ENCODE measurements at regions not wholly inside any gene's neighbourhood (a gene's known extent, or its start where the extent isn't known, plus 50 kb on each side); places are given as distances from the start of the nearest gene placed in this dataset.

DNA sequence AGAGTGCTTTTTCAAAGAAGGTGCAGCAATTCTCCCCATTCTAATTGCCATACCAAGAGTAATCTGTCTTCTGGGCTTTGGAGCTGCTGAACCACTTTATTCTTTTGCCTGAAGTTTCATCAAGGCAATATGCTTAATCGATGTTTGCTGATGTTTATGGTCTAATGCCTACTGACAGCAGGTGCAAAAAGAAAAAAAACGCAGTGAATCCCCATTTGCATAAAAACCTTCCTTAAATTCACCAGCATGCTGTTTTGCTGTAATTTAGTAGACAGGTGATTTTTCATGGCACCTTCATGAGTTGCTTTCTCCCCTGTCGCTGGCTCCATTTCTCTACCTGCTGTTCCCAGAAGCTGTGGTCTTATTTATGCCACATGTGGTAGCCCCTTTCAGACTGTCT, 83.1 kb upstream of the MAST4 start:
- Mint-ChIP-seq H3K27me3 (ENCODE audit: low read depth) (peaks cover 3% of the 10 kb centered on the region), H3K27ac (no peak overlapping the region), H3K4me1 (ENCODE audit: low read depth) (no peaks in the 10 kb centered on the region), H3K36me3 (ENCODE audit: low read depth) (no peaks in the 10 kb centered on the region), H3K9me3 (ENCODE audit: insufficient read depth) (no peaks in the 10 kb centered on the region), H3K4me3 (no peak overlapping the region)
- CTCF ChIA-PET, result no interaction called here
- no peak for DNase-seq
- POLR2A ChIA-PET, result no interaction called here
- no peak for ATAC-seq

DNA sequence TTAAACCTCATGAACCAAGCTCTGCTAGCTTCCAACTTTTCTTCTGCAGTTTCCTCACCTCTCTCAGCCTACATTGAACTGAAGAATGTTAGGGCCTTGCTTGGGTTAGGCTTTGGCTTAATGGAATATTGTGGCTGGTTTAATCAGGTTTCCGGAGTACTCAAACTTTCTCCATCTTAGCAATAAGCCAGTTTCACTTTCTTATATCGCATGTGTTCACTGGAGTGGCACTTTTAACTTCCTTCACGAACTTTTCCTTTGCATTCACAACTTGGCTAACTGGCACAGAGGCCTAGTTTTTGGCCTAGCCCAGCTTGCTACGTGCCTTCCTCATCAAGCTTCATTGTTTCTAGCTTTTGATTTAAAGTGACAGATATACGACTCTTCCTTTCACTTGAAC, 81.0 kb upstream of the MAST4 start:
- no peaks in the 10 kb centered on the region for H3K27me3 Mint-ChIP-seq (ENCODE audit: low read depth)
- CTCF ChIA-PET, result interaction anchor here (1.2 kb wide), 1 partner anchor 209 kb away, joined by 3 read pairs; no protein-coding TSS in a partner anchor
- no peak for DNase-seq

DNA sequence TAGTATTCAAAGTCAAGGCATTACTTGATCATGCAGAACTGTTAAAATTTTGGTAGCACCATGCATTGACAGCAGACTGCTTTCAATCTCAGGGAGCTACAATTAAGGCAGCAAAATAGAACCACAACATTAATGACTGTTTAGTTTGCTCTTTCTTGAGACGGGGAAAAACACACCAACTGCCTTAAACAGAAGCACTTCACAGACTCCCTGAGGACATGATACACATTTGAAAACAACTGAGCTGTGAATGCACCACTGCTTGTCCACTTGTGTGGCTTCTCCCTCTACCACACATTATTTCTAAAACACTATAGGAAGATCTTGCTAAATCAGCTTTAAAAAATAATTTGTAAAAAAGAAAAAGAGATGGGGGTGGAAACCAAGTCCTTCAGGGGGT, 79.6 kb upstream of the MAST4 start:
- H3K9me3 Mint-ChIP-seq (ENCODE audit: insufficient read depth), result peaks cover 11% of the 10 kb centered on the region
- no peak overlapping the region for H3K27ac Mint-ChIP-seq
- H3K4me3 Mint-ChIP-seq, result no peak overlapping the region
- no peaks in the 10 kb centered on the region for H3K36me3 Mint-ChIP-seq (ENCODE audit: low read depth)
- DNase-seq (no peak), ATAC-seq (no peak)
- ChIA-PET POLR2A (no interaction called here), CTCF (no interaction called here)
- H3K27me3 Mint-ChIP-seq (ENCODE audit: low read depth), result no peaks in the 10 kb centered on the region
- H3K4me1 Mint-ChIP-seq (ENCODE audit: low read depth), result no peaks in the 10 kb centered on the region

More for the DNA sequence above, 81.0 kb upstream of the MAST4 start:
- no peaks in the 10 kb centered on the region for H3K4me1 Mint-ChIP-seq (ENCODE audit: low read depth)
- POLR2A ChIA-PET, result no interaction called here
- no peak for ATAC-seq
- no peaks in the 10 kb centered on the region for H3K9me3 Mint-ChIP-seq (ENCODE audit: insufficient read depth)
- H3K27ac Mint-ChIP-seq, result no peak overlapping the region
- H3K4me3 Mint-ChIP-seq, result no peak overlapping the region
- H3K36me3 Mint-ChIP-seq (ENCODE audit: low read depth), result no peaks in the 10 kb centered on the region

DNA sequence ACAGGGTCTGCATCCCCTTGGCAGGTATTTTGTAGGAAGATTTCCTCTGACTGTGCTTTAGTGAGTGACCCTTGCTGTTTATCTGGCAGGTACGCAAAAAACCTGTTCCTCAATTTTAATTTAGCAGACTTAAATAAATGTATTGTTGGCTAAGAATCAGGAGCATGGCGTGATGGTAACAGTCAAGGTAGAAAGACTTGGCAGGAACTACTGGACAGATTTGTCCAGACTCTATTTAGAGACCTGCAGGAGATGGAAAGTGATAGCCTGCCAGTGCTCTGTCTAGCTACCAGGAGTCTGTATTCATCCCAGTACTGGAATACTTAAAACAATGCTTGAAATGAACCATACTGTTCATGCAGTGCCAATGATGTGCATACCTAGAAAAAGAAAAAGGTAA, 78.8 kb upstream of the MAST4 start:
- Mint-ChIP-seq H3K27me3 (ENCODE audit: low read depth) (no peaks in the 10 kb centered on the region), H3K36me3 (ENCODE audit: low read depth) (no peaks in the 10 kb centered on the region), H3K27ac (no peak overlapping the region), H3K4me3 (no peak overlapping the region), H3K9me3 (ENCODE audit: insufficient read depth) (peaks cover 13% of the 10 kb centered on the region), H3K4me1 (ENCODE audit: low read depth) (no peaks in the 10 kb centered on the region)
- POLR2A ChIA-PET, result no interaction called here
- CTCF ChIA-PET, result no interaction called here
- ATAC-seq, result no peak
- no peak for DNase-seq

DNA sequence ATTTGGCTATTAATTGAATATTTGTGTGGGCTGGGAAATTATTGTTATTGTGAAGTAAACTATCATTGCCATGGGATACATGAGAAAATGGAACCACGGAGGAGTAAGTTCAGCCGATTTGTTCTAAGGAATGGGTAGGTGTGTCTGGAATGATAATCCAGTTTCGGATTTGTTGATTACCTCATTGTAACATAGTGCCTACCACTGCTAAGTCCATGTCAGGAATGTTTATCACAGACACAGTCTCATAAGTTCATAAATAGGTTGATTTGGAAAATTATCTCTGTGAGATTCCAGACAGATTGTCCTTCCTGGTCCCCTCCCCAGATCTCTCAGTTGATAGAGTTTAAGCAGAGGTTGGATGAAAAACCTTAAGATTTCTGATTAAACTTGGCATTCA, 78.1 kb upstream of the MAST4 start:
- no peaks in the 10 kb centered on the region for H3K4me1 Mint-ChIP-seq (ENCODE audit: low read depth)
- CTCF ChIA-PET, result no interaction called here

DNA sequence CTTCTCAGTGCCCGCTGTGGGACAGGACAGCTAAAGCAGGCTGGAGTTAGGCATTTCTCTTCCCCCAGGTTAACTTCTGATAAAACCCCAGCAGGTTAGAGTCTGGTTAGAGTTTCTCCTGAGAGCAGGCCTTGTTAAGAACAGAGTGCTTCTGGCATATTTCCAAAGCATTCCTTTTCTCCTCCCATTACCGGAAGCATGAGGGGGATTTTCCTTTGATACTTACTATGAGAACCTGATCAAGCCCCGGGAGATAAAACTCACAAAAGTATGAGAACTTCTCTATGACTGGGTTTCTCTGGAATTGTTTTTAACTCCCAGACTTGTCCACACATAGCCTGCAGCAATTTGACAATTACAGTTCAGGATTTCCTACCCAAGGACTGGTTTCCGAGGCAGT, 77.4 kb upstream of the MAST4 start:
- no peak for DNase-seq
- no peaks in the 10 kb centered on the region for H3K36me3 Mint-ChIP-seq (ENCODE audit: low read depth)
- ChIA-PET POLR2A (no interaction called here), CTCF (no interaction called here)
- no peaks in the 10 kb centered on the region for H3K4me1 Mint-ChIP-seq (ENCODE audit: low read depth)
- no peak overlapping the region for H3K4me3 Mint-ChIP-seq
- H3K9me3 Mint-ChIP-seq (ENCODE audit: insufficient read depth), result peaks cover 13% of the 10 kb centered on the region
- ATAC-seq, result no peak
- H3K27ac Mint-ChIP-seq, result no peak overlapping the region
- H3K27me3 Mint-ChIP-seq (ENCODE audit: low read depth), result no peaks in the 10 kb centered on the region

More for the DNA sequence above, 78.1 kb upstream of the MAST4 start:
- no peak overlapping the region for H3K27ac Mint-ChIP-seq
- DNase-seq (no peak), ATAC-seq (no peak)
- no peak overlapping the region for H3K4me3 Mint-ChIP-seq
- POLR2A ChIA-PET, result no interaction called here
- peaks cover 13% of the 10 kb centered on the region for H3K9me3 Mint-ChIP-seq (ENCODE audit: insufficient read depth)
- no peaks in the 10 kb centered on the region for H3K36me3 Mint-ChIP-seq (ENCODE audit: low read depth)
- no peaks in the 10 kb centered on the region for H3K27me3 Mint-ChIP-seq (ENCODE audit: low read depth)

DNA sequence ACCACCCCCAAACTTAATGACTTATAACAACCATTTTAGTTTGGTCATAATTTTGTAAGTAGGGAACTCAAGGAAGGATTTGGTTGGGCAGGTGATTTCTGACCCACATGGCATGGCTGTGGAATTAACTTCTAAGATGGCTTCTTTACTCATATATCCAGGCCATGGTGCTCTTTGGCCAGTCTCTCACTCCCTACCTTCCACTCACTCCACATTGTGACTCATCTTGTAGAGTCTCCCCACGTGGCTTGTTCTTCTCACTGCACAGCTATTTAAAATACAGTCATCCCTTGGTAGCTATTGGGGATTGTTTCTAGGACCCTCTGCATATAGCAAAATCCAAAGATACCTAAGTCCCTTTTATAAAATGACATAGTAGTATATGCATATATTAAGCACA, 76.6 kb upstream of the MAST4 start:
- no peaks in the 10 kb centered on the region for H3K27me3 Mint-ChIP-seq (ENCODE audit: low read depth)
- no peak overlapping the region for H3K27ac Mint-ChIP-seq
- ChIA-PET POLR2A (no interaction called here), CTCF (no interaction called here)
- no peak for ATAC-seq
- no peaks in the 10 kb centered on the region for H3K36me3 Mint-ChIP-seq (ENCODE audit: low read depth)
- H3K4me3 Mint-ChIP-seq, result no peak overlapping the region
- no peaks in the 10 kb centered on the region for H3K4me1 Mint-ChIP-seq (ENCODE audit: low read depth)
- H3K9me3 Mint-ChIP-seq (ENCODE audit: insufficient read depth), result peaks cover 13% of the 10 kb centered on the region
- DNase-seq, result no peak

DNA sequence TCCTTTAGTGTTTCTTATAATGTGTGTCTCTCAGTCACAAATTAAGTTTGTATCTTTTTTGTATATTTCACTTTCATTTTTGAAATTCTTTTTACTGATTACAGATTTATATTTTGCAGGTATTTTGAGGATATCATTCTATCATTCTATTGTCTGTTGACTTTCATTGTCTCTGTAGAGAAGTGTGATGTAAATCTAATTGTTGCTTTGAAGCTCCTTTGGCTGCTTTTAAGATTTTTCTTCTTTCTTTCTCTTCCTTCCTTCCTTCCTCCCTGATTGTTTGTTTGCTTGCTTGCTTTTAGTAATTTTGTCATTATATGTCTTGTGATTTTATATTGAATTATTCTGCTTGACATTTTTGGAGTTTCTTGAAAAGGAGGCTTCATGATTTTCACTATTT, 75.3 kb upstream of the MAST4 start:
- ATAC-seq (no peak), DNase-seq (no peak)
- Mint-ChIP-seq H3K4me3 (no peak overlapping the region), H3K27ac (no peak overlapping the region), H3K9me3 (ENCODE audit: insufficient read depth) (peaks cover 13% of the 10 kb centered on the region), H3K4me1 (ENCODE audit: low read depth) (no peaks in the 10 kb centered on the region), H3K27me3 (ENCODE audit: low read depth) (no peaks in the 10 kb centered on the region), H3K36me3 (ENCODE audit: low read depth) (no peaks in the 10 kb centered on the region)
- ChIA-PET POLR2A (no interaction called here), CTCF (no interaction called here)

DNA sequence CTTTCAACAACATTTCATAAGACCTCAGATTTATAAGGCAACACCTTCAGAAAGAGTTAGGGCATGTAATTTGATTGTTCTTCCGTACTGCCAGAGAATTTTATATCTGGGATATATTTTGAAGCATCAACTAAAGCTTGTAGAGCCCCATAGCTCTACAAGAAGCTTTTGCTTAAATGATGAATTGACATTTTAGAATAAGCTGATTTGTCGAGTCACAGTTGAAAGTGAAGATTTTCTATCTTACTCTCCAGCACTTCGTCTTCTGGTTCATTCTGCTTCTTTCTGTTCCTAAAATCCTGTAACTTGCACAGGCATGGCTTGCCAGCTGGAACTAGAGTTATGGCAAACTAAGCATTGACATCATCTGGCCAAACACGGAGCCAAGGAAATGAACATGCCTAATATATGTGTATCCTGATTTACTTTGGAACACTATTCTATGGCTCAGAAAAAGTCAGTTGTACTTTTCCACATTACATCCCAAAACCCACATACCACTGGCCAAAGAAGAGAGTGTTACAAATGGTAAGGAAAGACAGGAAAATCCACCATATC, 68.6 kb upstream of the MAST4 start:
- no peaks in the 10 kb centered on the region for H3K36me3 Mint-ChIP-seq (ENCODE audit: low read depth)
- POLR2A ChIA-PET, result no interaction called here

DNA sequence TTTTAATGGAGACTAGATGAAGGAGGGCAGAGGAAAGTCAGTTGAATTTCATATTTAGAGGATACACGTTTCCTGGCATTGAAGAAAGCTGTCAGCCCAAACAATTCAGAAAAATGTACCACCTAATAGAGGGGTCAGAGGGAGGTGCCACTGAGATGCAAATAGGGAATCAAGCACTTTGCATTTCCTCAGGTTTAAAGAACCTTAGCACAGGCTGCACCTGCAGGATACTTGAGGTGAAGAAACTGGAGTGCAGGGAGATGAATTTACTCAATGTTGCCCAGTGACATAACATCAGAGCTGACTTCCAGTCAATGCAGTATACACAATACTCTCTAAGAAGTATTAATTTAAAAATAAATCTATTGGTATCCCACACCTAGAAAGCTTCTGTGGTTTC, 67.0 kb upstream of the MAST4 start:
- DNase-seq (no peak), ATAC-seq (no peak)
- Mint-ChIP-seq H3K27me3 (ENCODE audit: low read depth) (peaks cover 12% of the 10 kb centered on the region), H3K9me3 (ENCODE audit: insufficient read depth) (no peaks in the 10 kb centered on the region), H3K4me1 (ENCODE audit: low read depth) (no peaks in the 10 kb centered on the region), H3K4me3 (no peak overlapping the region), H3K36me3 (ENCODE audit: low read depth) (no peaks in the 10 kb centered on the region), H3K27ac (no peak overlapping the region)
- POLR2A ChIA-PET, result no interaction called here
- CTCF ChIA-PET, result no interaction called here

More for the DNA sequence above, 68.6 kb upstream of the MAST4 start:
- CTCF ChIA-PET, result no interaction called here
- Mint-ChIP-seq H3K27me3 (ENCODE audit: low read depth) (peaks cover 9% of the 10 kb centered on the region), H3K27ac (no peak overlapping the region), H3K4me3 (no peak overlapping the region), H3K9me3 (ENCODE audit: insufficient read depth) (no peaks in the 10 kb centered on the region), H3K4me1 (ENCODE audit: low read depth) (no peaks in the 10 kb centered on the region)
- DNase-seq (no peak), ATAC-seq (no peak)

DNA sequence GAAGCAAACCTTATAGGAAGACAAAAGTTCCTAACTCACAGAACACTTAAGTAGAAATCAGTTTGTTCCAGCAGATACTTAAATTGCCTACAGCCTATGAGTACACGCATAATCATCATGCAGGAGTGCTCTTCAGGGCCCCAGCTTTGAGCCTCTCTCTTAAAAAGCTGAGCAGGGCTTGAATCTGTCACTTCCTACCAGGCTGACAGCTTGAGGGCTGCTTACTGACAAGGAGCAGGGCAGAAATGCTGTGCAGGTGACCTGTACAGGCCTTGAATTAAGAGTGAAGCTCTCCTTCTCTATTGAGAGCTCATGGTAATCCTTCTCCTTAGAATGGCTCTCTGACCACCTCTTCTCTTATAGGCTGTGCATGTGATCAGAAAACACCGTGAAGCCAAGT, 66.5 kb upstream of the MAST4 start:
- CTCF ChIA-PET, result no interaction called here
- POLR2A ChIA-PET, result no interaction called here
- Mint-ChIP-seq H3K27me3 (ENCODE audit: low read depth) (peaks cover 12% of the 10 kb centered on the region), H3K36me3 (ENCODE audit: low read depth) (no peaks in the 10 kb centered on the region), H3K9me3 (ENCODE audit: insufficient read depth) (no peaks in the 10 kb centered on the region), H3K4me3 (no peak overlapping the region), H3K27ac (no peak overlapping the region), H3K4me1 (ENCODE audit: low read depth) (no peaks in the 10 kb centered on the region)
- no peak for ATAC-seq
- DNase-seq, result no peak

DNA sequence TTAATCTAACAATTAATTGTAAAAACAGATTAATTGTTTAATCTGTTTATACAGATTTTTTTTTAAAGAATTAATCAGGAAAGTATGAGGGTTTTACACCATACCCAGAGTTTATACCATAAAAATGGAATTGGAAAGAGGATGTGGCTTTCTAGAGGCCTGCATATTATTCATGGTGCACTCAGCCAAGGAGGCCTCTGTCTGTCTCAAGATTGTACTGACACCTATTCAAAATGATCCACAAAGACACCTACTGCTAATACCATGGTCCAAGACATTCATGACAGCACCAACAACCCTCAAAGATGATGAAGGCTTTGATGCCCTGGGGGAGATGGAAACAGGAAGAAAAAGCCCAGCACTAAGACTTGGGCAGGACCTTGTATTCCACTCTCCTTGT, 58.1 kb upstream of the MAST4 start:
- H3K27me3 Mint-ChIP-seq (ENCODE audit: low read depth), result peaks cover 4% of the 10 kb centered on the region
- CTCF ChIA-PET, result no interaction called here
- no peak overlapping the region for H3K27ac Mint-ChIP-seq
- no peak overlapping the region for H3K4me3 Mint-ChIP-seq
- H3K36me3 Mint-ChIP-seq (ENCODE audit: low read depth), result no peaks in the 10 kb centered on the region
- no peaks in the 10 kb centered on the region for H3K4me1 Mint-ChIP-seq (ENCODE audit: low read depth)
- POLR2A ChIA-PET, result no interaction called here
- ATAC-seq (no peak), DNase-seq (no peak)
- H3K9me3 Mint-ChIP-seq (ENCODE audit: insufficient read depth), result no peaks in the 10 kb centered on the region

DNA sequence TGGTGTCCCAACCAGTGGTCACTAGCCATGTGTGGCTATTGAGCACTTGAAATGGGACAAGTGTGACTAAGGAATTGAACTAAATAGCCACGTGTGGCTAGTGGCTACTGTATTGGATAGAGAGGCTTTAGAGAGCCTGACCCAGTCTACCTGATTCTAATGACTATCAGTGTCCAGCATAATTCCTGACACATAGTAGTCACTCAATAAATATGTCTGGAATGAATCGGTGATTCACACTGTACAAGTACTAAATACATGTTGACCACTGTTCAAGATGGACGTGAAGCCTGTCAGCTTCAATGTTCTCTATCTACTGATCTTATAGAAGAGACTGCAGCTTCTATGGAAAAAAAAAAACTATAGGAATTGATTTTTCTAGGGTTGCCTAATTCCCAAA, 57.7 kb upstream of the MAST4 start:
- Mint-ChIP-seq H3K4me3 (no peak overlapping the region), H3K27ac (no peak overlapping the region), H3K4me1 (ENCODE audit: low read depth) (no peaks in the 10 kb centered on the region), H3K27me3 (ENCODE audit: low read depth) (peaks cover 4% of the 10 kb centered on the region), H3K9me3 (ENCODE audit: insufficient read depth) (no peaks in the 10 kb centered on the region), H3K36me3 (ENCODE audit: low read depth) (no peaks in the 10 kb centered on the region)
- DNase-seq (no peak), ATAC-seq (no peak)
- ChIA-PET CTCF (no interaction called here), POLR2A (no interaction called here)
